ENCODE measurements at regions not wholly inside any gene's neighbourhood (a gene's known extent, or its start where the extent isn't known, plus 50 kb on each side); places are given as distances from the start of the nearest gene placed in this dataset.

GRCh38 chr1:56434025-56434424 is 145.3 kb downstream of the PLPP3 start:
- TF ChIP-seq, protein P1, sequence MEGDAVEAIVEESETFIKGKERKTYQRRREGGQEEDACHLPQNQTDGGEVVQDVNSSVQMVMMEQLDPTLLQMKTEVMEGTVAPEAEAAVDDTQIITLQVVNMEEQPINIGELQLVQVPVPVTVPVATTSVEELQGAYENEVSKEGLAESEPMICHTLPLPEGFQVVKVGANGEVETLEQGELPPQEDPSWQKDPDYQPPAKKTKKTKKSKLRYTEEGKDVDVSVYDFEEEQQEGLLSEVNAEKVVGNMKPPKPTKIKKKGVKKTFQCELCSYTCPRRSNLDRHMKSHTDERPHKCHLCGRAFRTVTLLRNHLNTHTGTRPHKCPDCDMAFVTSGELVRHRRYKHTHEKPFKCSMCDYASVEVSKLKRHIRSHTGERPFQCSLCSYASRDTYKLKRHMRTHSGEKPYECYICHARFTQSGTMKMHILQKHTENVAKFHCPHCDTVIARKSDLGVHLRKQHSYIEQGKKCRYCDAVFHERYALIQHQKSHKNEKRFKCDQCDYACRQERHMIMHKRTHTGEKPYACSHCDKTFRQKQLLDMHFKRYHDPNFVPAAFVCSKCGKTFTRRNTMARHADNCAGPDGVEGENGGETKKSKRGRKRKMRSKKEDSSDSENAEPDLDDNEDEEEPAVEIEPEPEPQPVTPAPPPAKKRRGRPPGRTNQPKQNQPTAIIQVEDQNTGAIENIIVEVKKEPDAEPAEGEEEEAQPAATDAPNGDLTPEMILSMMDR (IDR thresholded peaks at IDR 0.05; ENCODE audit: control extremely low read depth, extremely low read depth): no peak
- H3K9me3 ChIP-seq (ENCODE audit: control insufficient read depth in 4 of 4, insufficient read depth in 3 of 4, low read length in 3 of 4): no peaks in the 10 kb centered on the region
- 73 to 86% methylated on average over 5 of the region's 5 CpGs for WGBS, 2 donors
- DNase-seq: no peak
- H3K27ac ChIP-seq (ENCODE audit: low read depth in 1 of 2, low read length in 1 of 2): no peak overlapping the region
- no peak overlapping the region for H3K4me3 ChIP-seq
- H3K36me3 ChIP-seq (ENCODE audit: control insufficient read depth in 4 of 4, insufficient read depth in 4 of 4, low read length in 4 of 4): no peaks in the 10 kb centered on the region
- ATAC-seq (ENCODE audit: insufficient read depth, low FRiP score): no peak
- peaks cover 4 to 34% (median 16%) of the 10 kb centered on the region in 5 donors for H3K4me1 ChIP-seq (ENCODE audit: control insufficient read depth in 5 of 5, insufficient read depth in 5 of 5, low read length in 5 of 5)
- H3K9ac ChIP-seq (ENCODE audit: insufficient read depth in 1 of 2, low read length in 2 of 2): no peak overlapping the region
- no peaks in the 10 kb centered on the region for H3K27me3 ChIP-seq (ENCODE audit: control insufficient read depth in 3 of 3, insufficient read depth in 3 of 3, low read length in 2 of 3)

GRCh38 chr1:56433056-56433577 is 146.2 kb downstream of the PLPP3 start:
- no peak overlapping the region for H3K27ac ChIP-seq (ENCODE audit: low read depth in 1 of 2, low read length in 1 of 2)
- no peak overlapping the region for H3K4me3 ChIP-seq
- no peak for DNase-seq
- TF ChIP-seq, protein P1 (IDR thresholded peaks at IDR 0.05; ENCODE audit: control extremely low read depth, extremely low read depth): no peak
- H3K9ac ChIP-seq (ENCODE audit: insufficient read depth in 1 of 2, low read length in 2 of 2): no peak overlapping the region
- H3K36me3 ChIP-seq (ENCODE audit: control insufficient read depth in 4 of 4, insufficient read depth in 4 of 4, low read length in 4 of 4): no peaks in the 10 kb centered on the region
- no peaks in the 10 kb centered on the region for H3K27me3 ChIP-seq (ENCODE audit: control insufficient read depth in 3 of 3, insufficient read depth in 3 of 3, low read length in 2 of 3)
- WGBS, 2 donors: 93 to 98% methylated on average over 4 of the region's 4 CpGs
- H3K4me1 ChIP-seq (ENCODE audit: control insufficient read depth in 5 of 5, insufficient read depth in 5 of 5, low read length in 5 of 5): peaks cover 4 to 34% (median 16%) of the 10 kb centered on the region in 5 donors
- H3K9me3 ChIP-seq (ENCODE audit: control insufficient read depth in 4 of 4, insufficient read depth in 3 of 4, low read length in 3 of 4): no peaks in the 10 kb centered on the region
- no peak for ATAC-seq (ENCODE audit: insufficient read depth, low FRiP score)

DNA sequence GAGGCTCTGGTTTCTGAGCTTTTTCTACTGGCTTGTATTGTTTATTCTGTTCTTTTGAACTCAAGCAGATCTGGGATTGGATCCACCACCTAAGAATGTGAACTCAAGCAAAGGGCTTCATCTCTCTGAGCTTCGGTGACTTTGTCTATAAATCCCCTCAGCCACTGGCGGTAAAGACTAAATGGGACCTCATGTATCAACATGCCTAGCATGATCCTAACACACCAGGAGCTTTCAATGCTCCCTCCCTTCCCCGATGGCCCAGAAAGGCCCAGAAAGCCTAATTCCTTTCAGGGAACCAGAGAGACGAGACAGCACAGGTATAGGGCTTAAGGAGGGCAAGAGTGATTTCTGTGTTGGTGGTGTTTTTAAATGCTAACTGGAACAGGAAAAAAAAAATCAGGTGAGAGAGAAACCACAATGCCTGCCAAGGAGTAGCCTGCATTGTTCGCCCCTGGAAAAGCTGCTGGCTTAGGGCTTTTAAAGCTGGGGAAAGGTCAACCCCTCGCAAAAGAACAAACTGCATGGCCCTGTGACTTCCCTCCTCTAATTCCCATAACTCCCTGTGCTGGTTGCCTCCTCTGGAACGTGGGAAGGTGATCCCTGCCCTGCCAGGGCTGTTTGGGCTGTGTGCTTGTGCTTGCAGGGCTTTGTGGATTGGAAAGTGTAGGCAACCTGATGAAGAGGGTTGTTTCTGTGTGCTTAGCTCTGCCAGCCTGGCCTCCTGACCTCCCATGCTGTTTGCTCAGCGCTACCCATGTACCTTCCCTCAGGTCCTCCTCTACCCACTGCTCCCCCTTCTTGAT is 147.0 kb downstream of the PLPP3 start:
- Histone ChIP-seq H3K27me3 (ENCODE audit: control insufficient read depth in 3 of 3, insufficient read depth in 3 of 3, low read length in 2 of 3) (no peaks in the 10 kb centered on the region), H3K27ac (ENCODE audit: low read depth in 1 of 2, low read length in 1 of 2) (no peak overlapping the region), H3K9ac (ENCODE audit: insufficient read depth in 1 of 2, low read length in 2 of 2) (no peak overlapping the region), H3K36me3 (ENCODE audit: control insufficient read depth in 4 of 4, insufficient read depth in 4 of 4, low read length in 4 of 4) (no peaks in the 10 kb centered on the region), H3K9me3 (ENCODE audit: control insufficient read depth in 4 of 4, insufficient read depth in 3 of 4, low read length in 3 of 4) (no peaks in the 10 kb centered on the region), H3K4me1 (ENCODE audit: control insufficient read depth in 5 of 5, insufficient read depth in 5 of 5, low read length in 5 of 5) (peaks cover 3 to 33% (median 16%) of the 10 kb centered on the region in 5 donors), H3K4me3 (no peak overlapping the region)
- DNase-seq: no peak
- TF ChIP-seq, protein P1 (IDR thresholded peaks at IDR 0.05; ENCODE audit: control extremely low read depth, extremely low read depth): no peak
- 75 to 82% methylated on average over 8 of the region's 8 CpGs for WGBS, 2 donors
- no peak for ATAC-seq (ENCODE audit: insufficient read depth, low FRiP score)
